Stomach (tissue), 8 donors: ENCODE measurements at regions not wholly inside any gene's neighbourhood (a gene's known extent, or its start where the extent isn't known, plus 50 kb on each side); places are given as distances from the start of the nearest gene placed in this dataset.

Experiments used
- DNase-seq, 2 donors: peaks; one replicate each; pipeline versions ENCODE4 v3.0.0 to v3.0.0-alpha.2; 2013 to 2019
- H3K27ac ChIP-seq, 5 donors: fragments of 200-600 bp in 4 of 5; sonication (generic) in 4 of 5; one replicate each; pipeline ENCODE4 v1.5.1; 2013 to 2019; ENCODE audit warnings: mild to moderate bottlenecking in 1 of 5, moderate library complexity in 1 of 5
- H3K27me3 ChIP-seq, 3 donors: fragments of 200-600 bp; sonication (generic); one replicate each; pipeline ENCODE4 v1.5.1; 2017 to 2019; ENCODE audit warnings: mixed run types in 1 of 3
- H3K36me3 ChIP-seq, 4 donors: fragments of 200-600 bp; sonication (generic); 1 replicate in 3 of 4; 2 replicates in 1 of 4; pipeline ENCODE4 v1.5.1; 2016 to 2019
- H3K4me1 ChIP-seq, 4 donors: fragments of 200-600 bp; sonication (generic); one replicate each; pipeline ENCODE4 v1.5.1; 2016 to 2019
- H3K4me3 ChIP-seq, 4 donors: fragments of 200-600 bp; sonication (generic) in 3 of 4; one replicate each; pipeline ENCODE4 v1.5.1; 2016 to 2019; ENCODE audit warnings: mild to moderate bottlenecking in 1 of 4
- H3K9me3 ChIP-seq, 4 donors: fragments of 200-600 bp; sonication (generic); one replicate each; pipeline ENCODE4 v1.5.1; 2016 to 2019
- EP300 ChIP-seq: sonication (generic); formaldehyde crosslinking; IDR thresholded peaks from one replicate; pipeline ENCODE4 v1.6.1; 2017; ENCODE audit warnings: antibody characterized with exemption
- POLR2A ChIP-seq, 4 donors: fragments of 450-650 bp; IDR thresholded peaks; one replicate each; pipeline ENCODE4 v1.6.1; 2016; ENCODE audit warnings: antibody characterized with exemption in 4 of 4, control low read depth in 2 of 4, mild to moderate bottlenecking in 1 of 4, moderate library complexity in 1 of 4
- POLR2AphosphoS5 ChIP-seq, 3 donors: sonication (generic); formaldehyde crosslinking; IDR thresholded peaks; one replicate each; pipeline ENCODE4 v1.6.1; 2016; ENCODE audit warnings: antibody characterized with exemption in 3 of 3
- WGBS, 5 donors: extraction: QIAGEN DNeasy Blood & Tissue Kit in 3 of 5; methylation state at CpG; one replicate each; pipeline versions ENCODE4 v1.1.5 to v1.1.7; 2013 to 2018; 5-methylcytosine and 5-hydroxymethylcytosine counted together
- intact Hi-C: fragments of 100-400 bp; cut with DNase I; formaldehyde crosslinking; loops from one replicate; pipeline ENCODE4 v1.15.1; 2023; ENCODE audit warnings: low total_unique reads
- TF ChIP-seq, protein P1 (sequence below), 7 experiments: fragments of 450-650 bp in 4 of 7; fragments of 200-600 bp in 3 of 7; sonication (generic) in 3 of 7; IDR thresholded peaks; one replicate each; pipeline ENCODE4 v1.5.1; 2016 to 2019; ENCODE audit warnings: antibody characterized with exemption in 7 of 7, control low read depth in 2 of 7, mild to moderate bottlenecking in 1 of 7
- donor health status: healthy with polysubstance abuse.
- donor health status: Bipolar disorder and iron deficiency.
- donor health status: healthy.

DNA sequence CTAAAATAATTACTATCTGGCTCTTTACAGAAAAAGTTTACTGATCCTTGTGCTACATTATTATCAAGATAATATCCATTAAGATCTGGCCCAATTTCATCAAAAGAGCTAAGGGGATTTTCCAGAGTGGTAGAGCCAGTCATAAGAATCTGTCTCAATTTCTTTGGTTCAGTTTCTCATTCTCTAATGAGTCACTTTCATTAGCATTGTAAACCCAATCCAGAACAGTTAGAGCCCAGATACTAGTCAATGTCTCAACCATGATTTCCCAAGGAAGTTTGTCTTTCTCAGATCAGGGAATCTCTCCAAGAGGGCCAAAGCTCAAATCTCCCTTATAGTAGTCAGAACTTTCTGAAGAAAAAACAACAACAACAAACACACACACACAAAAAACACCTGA, 131.1 kb upstream of the PPP2R3A start:
- intact Hi-C loops = no loop called here
- Histone ChIP-seq H3K27me3 (no peaks in the 10 kb centered on the region), H3K36me3 (no peaks in the 10 kb centered on the region), H3K4me3 (no peak overlapping the region), H3K4me1 (no peaks in the 10 kb centered on the region), H3K27ac (no peak overlapping the region), H3K9me3 (no peaks in the 10 kb centered on the region)
- no peak for DNase-seq
- TF ChIP-seq POLR2A (IDR thresholded peaks at IDR 0.05) = no peak
- no peak for TF ChIP-seq POLR2AphosphoS5 (IDR thresholded peaks at IDR 0.05)
- TF ChIP-seq EP300 = no peak
- TF ChIP-seq, protein P1, sequence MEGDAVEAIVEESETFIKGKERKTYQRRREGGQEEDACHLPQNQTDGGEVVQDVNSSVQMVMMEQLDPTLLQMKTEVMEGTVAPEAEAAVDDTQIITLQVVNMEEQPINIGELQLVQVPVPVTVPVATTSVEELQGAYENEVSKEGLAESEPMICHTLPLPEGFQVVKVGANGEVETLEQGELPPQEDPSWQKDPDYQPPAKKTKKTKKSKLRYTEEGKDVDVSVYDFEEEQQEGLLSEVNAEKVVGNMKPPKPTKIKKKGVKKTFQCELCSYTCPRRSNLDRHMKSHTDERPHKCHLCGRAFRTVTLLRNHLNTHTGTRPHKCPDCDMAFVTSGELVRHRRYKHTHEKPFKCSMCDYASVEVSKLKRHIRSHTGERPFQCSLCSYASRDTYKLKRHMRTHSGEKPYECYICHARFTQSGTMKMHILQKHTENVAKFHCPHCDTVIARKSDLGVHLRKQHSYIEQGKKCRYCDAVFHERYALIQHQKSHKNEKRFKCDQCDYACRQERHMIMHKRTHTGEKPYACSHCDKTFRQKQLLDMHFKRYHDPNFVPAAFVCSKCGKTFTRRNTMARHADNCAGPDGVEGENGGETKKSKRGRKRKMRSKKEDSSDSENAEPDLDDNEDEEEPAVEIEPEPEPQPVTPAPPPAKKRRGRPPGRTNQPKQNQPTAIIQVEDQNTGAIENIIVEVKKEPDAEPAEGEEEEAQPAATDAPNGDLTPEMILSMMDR (IDR thresholded peaks at IDR 0.05) = no peak

DNA sequence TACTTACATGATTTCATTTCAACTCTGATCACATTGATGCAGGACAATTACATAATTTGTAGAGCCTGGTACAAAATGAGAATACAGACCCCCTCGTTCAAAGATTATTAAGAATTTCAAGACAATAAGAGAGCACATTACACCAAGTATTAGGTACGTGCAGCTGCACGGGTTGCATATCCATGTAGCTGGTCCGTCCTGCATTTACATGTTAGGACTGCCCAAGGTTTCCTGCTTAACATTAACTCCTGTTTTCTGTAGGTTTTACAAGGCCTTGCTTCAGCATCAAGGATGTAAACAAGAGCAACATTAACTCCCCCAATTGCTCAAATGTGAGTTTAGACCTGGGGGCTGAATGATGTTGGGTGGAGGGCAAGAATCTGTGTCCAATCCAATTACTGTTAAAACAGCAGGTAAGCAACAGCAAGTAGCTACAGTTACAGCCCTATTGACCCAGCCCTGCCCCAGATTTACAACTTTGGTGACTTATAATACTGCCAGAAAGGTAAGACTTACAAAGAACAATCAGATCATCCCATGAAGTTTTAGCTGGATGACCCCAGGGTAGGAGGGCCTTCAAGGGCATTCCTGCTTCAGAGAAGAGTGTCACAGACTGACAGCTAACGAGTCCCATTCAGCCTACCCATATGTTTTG, 127.4 kb upstream of the PPP2R3A start:
- Histone ChIP-seq H3K27ac (no peak overlapping the region), H3K9me3 (no peaks in the 10 kb centered on the region), H3K36me3 (no peaks in the 10 kb centered on the region), H3K27me3 (no peaks in the 10 kb centered on the region), H3K4me3 (no peak overlapping the region), H3K4me1 (no peaks in the 10 kb centered on the region)
- intact Hi-C loops = no loop called here
- no peak for TF ChIP-seq EP300
- TF ChIP-seq POLR2AphosphoS5 (IDR thresholded peaks at IDR 0.05) = no peak
- TF ChIP-seq, protein P1 (IDR thresholded peaks at IDR 0.05) = no peak
- no peak for TF ChIP-seq POLR2A (IDR thresholded peaks at IDR 0.05)
- no peak for DNase-seq
- WGBS, 5 donors = 68 to 82% (median 81%) methylated on average over 5 of the region's 5 CpGs

DNA sequence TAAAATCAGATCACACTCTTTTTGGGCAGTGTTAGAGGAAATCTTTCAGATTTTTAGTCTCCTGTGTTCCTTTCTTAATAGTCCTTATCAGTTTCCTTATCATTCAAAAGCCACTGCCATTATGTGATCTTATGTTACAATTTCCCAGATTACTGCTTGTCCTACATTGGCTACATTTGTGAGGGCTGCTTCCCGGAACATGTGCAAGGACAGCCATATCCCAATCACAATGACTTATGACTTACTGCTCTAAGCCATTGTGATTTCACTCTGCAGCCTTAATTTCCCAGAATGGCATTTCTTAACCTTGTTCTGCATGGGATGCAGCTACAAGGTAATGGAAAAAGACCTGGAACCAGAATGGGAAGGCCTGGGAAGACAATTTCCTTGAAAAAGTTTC, 125.1 kb upstream of the PPP2R3A start:
- 44 to 64% (median 50%) methylated on average over 1 of the region's 1 CpG for WGBS, 5 donors
- H3K36me3 ChIP-seq = no peaks in the 10 kb centered on the region
- no peak overlapping the region for H3K4me3 ChIP-seq
- DNase-seq = no peak
- TF ChIP-seq POLR2A (IDR thresholded peaks at IDR 0.05) = no peak
- no peak overlapping the region for H3K27ac ChIP-seq
- H3K27me3 ChIP-seq = no peaks in the 10 kb centered on the region
- intact Hi-C loops = no loop called here
- no peaks in the 10 kb centered on the region for H3K9me3 ChIP-seq
- H3K4me1 ChIP-seq = no peaks in the 10 kb centered on the region

DNA sequence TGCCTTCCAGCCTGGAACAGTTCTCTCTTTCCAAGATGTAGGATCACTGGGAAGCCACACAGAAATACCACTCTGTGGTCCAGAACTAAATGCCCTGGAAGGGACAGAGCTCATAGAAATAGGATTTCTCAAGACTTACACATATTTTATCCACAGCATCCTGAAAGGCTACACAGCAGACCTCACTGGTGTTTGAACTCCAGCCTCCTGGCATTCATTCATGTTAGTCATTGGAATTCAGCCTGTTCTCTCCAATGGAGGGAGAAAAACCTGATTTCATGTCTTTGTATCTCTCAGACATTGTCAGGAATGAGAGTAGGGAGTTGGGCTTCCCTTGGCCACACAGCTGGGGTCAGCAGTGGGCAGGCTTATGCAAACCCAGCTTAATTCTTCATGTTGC, 121.1 kb upstream of the PPP2R3A start:
- Histone ChIP-seq H3K4me1 (no peaks in the 10 kb centered on the region), H3K36me3 (no peaks in the 10 kb centered on the region), H3K9me3 (no peaks in the 10 kb centered on the region), H3K27me3 (no peaks in the 10 kb centered on the region), H3K27ac (no peak overlapping the region), H3K4me3 (no peak overlapping the region)
- TF ChIP-seq, protein P1 (IDR thresholded peaks at IDR 0.05) = no peak
- no peak for TF ChIP-seq EP300
- TF ChIP-seq POLR2A (IDR thresholded peaks at IDR 0.05) = no peak
- no peak for TF ChIP-seq POLR2AphosphoS5 (IDR thresholded peaks at IDR 0.05)
- DNase-seq = no peak
- intact Hi-C loops = no loop called here

DNA sequence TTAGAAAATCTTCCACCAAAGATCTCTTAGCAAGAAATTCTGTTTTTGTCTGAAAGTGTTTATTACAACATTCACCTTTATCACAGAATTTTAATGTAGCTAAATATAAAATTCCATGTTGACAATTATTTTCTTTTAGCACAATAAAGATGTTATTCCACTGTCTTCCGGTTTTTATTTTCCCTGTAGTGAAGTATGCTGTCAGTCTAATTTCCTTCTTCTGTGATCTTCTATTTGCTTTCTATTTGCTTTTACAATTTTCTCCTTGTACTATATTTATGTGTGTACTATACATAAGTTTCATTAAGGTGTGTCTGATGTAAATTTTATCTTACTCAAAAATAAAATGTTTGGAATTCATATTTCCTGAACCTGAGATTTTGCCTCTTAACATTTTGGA, 117.5 kb upstream of the PPP2R3A start:
- TF ChIP-seq, protein P1 (IDR thresholded peaks at IDR 0.05) = no peak
- no peak for TF ChIP-seq POLR2AphosphoS5 (IDR thresholded peaks at IDR 0.05)
- TF ChIP-seq POLR2A (IDR thresholded peaks at IDR 0.05) = no peak
- TF ChIP-seq EP300 = no peak
- WGBS, 5 donors = 77 to 100% (median 98%) methylated on average over 1 of the region's 1 CpG
- no peak for DNase-seq
- no peaks in the 10 kb centered on the region for H3K27me3 ChIP-seq
- no peaks in the 10 kb centered on the region for H3K36me3 ChIP-seq
- intact Hi-C loops = no loop called here
- no peak overlapping the region for H3K4me3 ChIP-seq
- no peaks in the 10 kb centered on the region for H3K9me3 ChIP-seq
- no peaks in the 10 kb centered on the region for H3K4me1 ChIP-seq
- no peak overlapping the region for H3K27ac ChIP-seq
